Dedifferentiated amniotic fluid mesenchymal stem cell (primary cell): ENCODE measurements at regions not wholly inside any gene's neighbourhood (a gene's known extent, or its start where the extent isn't known, plus 50 kb on each side); places are given as distances from the start of the nearest gene placed in this dataset.

ENCODE experiments used
- DNase-seq: peaks from one replicate; pipeline ENCODE4 v3.0.0-alpha.2; 2016; ENCODE audit errors: extremely low spot score

- peak; percentile 31 for DNase-seq
These were observed 256.1 kb downstream of the SLITRK6 start for GRCh38 chr13:85543144-85543543.

GRCh38 chr13:85541476-85541875 is 257.7 kb downstream of the SLITRK6 start:
- no peak for DNase-seq

DNA sequence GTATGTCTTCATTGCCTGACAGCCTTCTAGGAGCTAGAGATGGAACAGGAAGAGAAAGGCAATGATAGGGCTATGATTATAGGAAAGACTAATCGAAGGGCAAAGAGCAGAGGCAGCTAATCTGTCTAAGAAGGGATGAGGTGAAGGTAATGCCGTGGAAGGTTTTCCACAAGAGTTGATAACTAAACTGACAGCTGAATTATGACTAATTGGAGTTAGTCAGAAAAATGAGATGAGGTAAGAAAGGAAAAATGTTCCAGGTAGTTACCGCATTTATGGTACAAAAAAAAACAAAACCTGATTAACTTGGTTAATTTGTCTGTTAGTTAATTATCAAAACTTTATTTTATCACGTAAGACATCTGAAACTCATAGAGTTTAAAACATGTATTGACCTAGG is 260.3 kb downstream of the SLITRK6 start:
- DNase-seq, result no peak

GRCh38 chr13:85537601-85538000 is 261.6 kb downstream of the SLITRK6 start:
- no peak for DNase-seq

DNA sequence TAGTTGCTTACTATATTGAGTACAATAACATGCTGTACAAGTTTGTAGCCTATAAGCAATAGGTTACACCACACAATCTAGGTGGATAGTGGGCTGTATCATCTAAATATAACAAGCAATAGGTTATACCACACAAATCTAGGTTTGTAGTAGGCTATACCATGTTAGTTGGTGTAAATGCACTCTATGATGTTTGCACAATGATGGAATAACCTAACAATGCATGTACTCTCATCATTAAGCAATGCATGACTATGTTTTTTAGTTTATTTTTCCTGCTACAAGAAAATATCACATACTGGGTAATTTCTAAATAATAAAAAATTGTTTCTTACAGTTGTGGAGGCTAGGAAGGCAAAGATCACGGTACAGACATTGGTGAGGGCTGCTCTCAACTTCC is 262.5 kb downstream of the SLITRK6 start:
- DNase-seq, result no peak

- no peak for DNase-seq
These were observed 263.7 kb downstream of the SLITRK6 start for GRCh38 chr13:85535316-85536084.

DNA sequence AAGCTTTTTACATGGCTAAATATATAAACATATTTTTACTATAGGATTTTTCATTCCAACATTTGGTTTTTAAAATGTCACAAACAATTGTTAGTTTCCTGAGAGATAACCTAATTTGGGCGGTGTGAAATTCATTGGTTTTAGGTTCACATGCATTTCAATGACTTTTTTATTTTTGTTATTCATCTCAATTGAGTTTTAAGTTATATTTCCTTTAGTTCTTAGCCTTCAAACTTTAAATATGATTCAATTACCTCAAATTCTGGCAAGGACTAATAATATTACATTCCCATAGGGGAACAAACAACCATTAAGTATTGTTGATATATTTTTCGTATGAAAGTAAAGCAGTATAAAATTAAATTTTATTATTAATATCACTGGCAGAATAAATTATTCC is 265.3 kb downstream of the SLITRK6 start:
- no peak for DNase-seq

GRCh38 chr13:85529218-85529594 is 270.0 kb downstream of the SLITRK6 start:
- DNase-seq, result peak; percentile 70

DNA sequence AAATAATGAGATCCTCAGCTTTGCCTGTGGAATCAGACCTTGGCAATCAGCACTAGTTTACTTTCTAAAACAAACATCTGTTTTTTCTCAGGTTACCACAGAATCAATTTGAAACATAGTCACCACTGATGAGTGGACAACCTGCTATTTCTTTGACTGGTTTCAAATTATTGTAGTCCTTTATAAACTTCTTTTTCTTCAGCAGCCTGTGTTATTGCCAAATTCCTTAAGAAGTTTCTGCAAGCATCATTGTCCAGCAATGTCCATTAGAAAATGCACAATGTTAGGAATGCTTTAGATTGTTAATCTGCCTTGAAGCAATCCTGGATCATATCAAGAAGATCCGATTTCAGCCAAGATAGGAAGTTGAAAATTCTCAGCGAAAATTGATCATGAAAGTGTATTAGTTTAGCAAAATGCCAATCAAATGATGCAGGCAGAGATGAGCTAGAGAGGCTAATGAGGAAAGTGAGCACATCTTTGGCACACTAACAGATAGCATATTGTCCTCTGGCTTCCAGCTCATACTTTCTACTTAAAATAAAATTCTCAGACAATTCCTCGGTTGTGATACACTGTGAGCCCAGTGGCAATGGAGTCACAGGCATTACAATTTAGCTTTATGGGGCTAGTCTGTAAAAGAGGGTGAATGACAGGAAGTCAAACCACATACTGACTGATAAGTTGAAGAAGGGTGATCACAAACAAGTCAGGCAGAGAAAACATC is 270.6 kb downstream of the SLITRK6 start:
- DNase-seq, result peak; percentile 91

DNA sequence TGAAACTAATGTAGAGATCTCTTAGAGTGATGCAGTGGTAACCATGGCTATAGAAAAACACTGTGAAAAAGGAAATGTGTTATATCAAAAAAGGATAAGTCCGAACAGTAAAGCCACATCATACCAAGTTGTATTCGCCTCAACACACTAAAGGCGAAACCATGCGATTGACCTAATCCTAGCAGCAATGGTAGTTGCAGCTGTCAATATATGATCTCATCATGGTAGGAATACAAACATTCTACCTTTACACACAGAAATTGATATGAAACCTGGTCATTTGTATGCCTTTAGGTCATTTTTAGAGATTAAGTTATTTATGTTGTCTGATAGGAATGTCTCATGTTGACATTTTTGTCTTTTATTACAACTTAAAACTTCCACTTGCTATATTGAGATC is 271.9 kb downstream of the SLITRK6 start:
- no peak for DNase-seq

DNA sequence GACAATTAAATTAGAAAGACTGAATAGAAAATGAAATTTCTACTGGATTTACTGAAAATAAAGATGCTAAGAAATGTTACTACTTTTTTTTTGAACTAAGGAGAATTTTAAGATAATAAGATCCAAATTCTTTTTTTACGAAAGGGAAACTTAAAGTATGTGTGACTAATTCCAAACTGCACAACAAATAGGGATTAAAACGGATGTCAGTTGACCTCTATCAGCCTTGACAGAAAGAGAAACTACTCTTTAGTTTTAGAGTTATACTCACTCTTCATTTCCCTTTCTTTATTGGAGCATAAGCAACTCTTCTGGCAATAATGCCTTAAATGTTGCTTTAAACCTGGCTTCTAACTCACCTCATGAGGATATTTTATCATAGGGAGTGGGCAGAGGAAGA is 273.8 kb downstream of the SLITRK6 start:
- DNase-seq, result peak; percentile 55

GRCh38 chr13:85521657-85522056 is 277.6 kb downstream of the SLITRK6 start:
- DNase-seq, result no peak

GRCh38 chr13:85520445-85520844 is 278.8 kb downstream of the SLITRK6 start:
- peak; percentile 66 for DNase-seq

- DNase-seq, result no peak
These were observed 279.9 kb downstream of the SLITRK6 start for GRCh38 chr13:85519363-85519762.

- no peak for DNase-seq
These were observed 286.8 kb downstream of the SLITRK6 start for GRCh38 chr13:85512421-85512820.

- DNase-seq, result peak; percentile 21
These were observed 289.7 kb downstream of the SLITRK6 start for GRCh38 chr13:85509512-85509911.

DNA sequence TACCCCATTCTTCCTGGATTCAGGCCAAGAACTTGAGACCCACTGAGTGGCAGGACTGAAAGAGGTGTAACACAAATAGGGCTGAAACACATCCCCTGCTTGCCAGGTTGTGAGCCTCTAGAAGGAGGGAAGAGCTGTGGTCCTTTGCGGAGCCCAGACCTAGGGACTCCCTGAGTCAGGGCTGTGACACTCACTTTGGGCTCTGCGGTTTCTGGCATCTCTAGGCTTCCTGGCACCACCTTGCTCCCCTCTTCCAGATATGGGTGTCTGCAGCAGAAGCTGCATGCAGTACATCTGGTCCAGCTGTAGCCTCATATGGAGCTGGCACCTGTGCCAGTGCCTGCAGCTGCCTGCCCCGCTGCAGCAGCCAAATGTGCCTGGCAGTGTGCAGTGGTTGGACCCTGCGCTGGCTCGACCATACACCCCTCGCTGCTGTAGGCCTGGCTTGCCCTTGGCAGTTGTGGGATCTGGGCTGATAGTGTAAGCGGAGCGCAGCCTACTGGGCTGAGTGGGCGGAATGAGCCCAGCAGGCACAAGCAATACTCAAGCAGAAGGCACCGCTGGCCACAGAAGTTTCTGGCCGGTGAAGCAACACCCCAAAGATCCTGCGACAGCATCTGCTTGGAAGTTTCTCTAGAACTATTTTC is 290.4 kb downstream of the SLITRK6 start:
- no peak for DNase-seq

GRCh38 chr13:85503797-85504196 is 295.4 kb downstream of the SLITRK6 start:
- no peak for DNase-seq

GRCh38 chr13:85501616-85502015 is 297.6 kb downstream of the SLITRK6 start:
- no peak for DNase-seq

- no peak for DNase-seq
These were observed 298.4 kb downstream of the SLITRK6 start for GRCh38 chr13:85500696-85501256.

GRCh38 chr13:85498774-85499173 is 300.4 kb downstream of the SLITRK6 start:
- DNase-seq, result no peak

- peak; percentile 94 for DNase-seq
These were observed 301.6 kb downstream of the SLITRK6 start for GRCh38 chr13:85497652-85498051.

GRCh38 chr13:85492283-85492682 is 306.9 kb downstream of the SLITRK6 start:
- DNase-seq, result no peak
